ENCODE measurements at regions not wholly inside any gene's neighbourhood (a gene's known extent, or its start where the extent isn't known, plus 50 kb on each side); places are given as distances from the start of the nearest gene placed in this dataset.

DNA sequence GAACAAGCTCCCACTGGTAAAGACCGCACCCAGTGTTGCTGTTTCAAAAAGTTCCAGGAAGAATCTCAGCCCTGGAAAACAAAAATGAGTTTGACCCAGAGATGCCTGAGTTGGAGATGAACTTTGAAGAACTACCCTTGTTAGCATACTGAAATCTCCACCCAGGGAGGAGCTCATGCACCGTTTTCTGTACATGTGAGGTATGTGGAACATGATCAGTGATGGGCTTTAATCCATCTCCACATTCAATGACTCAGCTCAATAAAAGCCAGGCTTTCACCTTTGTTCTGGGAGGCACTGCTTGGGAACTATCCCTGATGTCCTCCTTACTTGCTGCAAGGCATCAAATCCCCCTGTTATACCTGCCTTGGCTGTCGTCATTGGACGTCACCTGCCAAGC lies 279.9 kb downstream of the UQCRFS1 start:
- TF ChIP-seq GABPA (IDR thresholded peaks at IDR 0.05; ENCODE audit: low read depth): no peak
- no peak for TF ChIP-seq REST (IDR thresholded peaks at IDR 0.05; ENCODE audit: insufficient replicate concordance, low read depth)
- no peak for TF ChIP-seq SPI1 (IDR thresholded peaks at IDR 0.05; ENCODE audit: borderline replicate concordance, low read depth)
- no peak for TF ChIP-seq POLR2AphosphoS5 (IDR thresholded peaks at IDR 0.05; ENCODE audit: low read depth)
- TF ChIP-seq, protein P1, sequence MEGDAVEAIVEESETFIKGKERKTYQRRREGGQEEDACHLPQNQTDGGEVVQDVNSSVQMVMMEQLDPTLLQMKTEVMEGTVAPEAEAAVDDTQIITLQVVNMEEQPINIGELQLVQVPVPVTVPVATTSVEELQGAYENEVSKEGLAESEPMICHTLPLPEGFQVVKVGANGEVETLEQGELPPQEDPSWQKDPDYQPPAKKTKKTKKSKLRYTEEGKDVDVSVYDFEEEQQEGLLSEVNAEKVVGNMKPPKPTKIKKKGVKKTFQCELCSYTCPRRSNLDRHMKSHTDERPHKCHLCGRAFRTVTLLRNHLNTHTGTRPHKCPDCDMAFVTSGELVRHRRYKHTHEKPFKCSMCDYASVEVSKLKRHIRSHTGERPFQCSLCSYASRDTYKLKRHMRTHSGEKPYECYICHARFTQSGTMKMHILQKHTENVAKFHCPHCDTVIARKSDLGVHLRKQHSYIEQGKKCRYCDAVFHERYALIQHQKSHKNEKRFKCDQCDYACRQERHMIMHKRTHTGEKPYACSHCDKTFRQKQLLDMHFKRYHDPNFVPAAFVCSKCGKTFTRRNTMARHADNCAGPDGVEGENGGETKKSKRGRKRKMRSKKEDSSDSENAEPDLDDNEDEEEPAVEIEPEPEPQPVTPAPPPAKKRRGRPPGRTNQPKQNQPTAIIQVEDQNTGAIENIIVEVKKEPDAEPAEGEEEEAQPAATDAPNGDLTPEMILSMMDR (IDR thresholded peaks at IDR 0.05; ENCODE audit: insufficient read depth, low read length): no peak
- no peak for DNase-seq (ENCODE audit: low read depth in 1 of 2, low spot score in 1 of 2)
- H3K27me3 ChIP-seq (ENCODE audit: insufficient read depth, poor library complexity, severe bottlenecking): no peaks in the 10 kb centered on the region
- H3K27ac ChIP-seq (replicated peaks): no peak overlapping the region
- no peak overlapping the region for H3K4me3 ChIP-seq (replicated peaks; ENCODE audit: insufficient read depth, low read length)

- Histone ChIP-seq H3K27ac (replicated peaks) (no peak overlapping the region), H3K4me3 (replicated peaks; ENCODE audit: insufficient read depth, low read length) (no peak overlapping the region), H3K27me3 (ENCODE audit: insufficient read depth, poor library complexity, severe bottlenecking) (no peaks in the 10 kb centered on the region)
- TF ChIP-seq SPI1 (IDR thresholded peaks at IDR 0.05; ENCODE audit: borderline replicate concordance, low read depth): no peak
- no peak for TF ChIP-seq GABPA (IDR thresholded peaks at IDR 0.05; ENCODE audit: low read depth)
- TF ChIP-seq REST (IDR thresholded peaks at IDR 0.05; ENCODE audit: insufficient replicate concordance, low read depth): no peak
- TF ChIP-seq, protein P1 (IDR thresholded peaks at IDR 0.05; ENCODE audit: insufficient read depth, low read length): no peak
- TF ChIP-seq POLR2AphosphoS5 (IDR thresholded peaks at IDR 0.05; ENCODE audit: low read depth): no peak
- no peak for DNase-seq (ENCODE audit: low read depth in 1 of 2, low spot score in 1 of 2)
Measured at GRCh38 chr19:28932446-28932845, 280.5 kb downstream of the UQCRFS1 start.

DNA sequence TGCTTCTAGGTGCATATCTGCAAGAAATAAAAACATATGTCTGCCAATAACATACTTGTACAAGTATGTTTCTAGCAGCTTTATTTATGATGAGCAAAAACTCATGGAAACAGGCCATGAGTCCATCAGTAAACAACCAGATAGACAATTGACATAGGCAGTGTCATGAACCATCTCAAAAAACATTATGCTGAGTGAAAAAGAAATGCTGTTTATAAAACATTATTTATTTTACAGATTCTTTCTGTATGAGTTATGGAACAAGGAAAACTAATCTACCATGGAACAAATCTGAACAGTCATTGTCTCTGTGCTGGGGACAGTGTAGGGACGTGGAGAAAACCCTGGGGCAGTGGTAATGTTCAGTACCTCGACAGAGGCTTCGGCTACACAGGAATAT lies 283.9 kb downstream of the UQCRFS1 start:
- Histone ChIP-seq H3K27me3 (ENCODE audit: insufficient read depth, poor library complexity, severe bottlenecking) (no peaks in the 10 kb centered on the region), H3K27ac (replicated peaks) (no peak overlapping the region), H3K4me3 (replicated peaks; ENCODE audit: insufficient read depth, low read length) (no peak overlapping the region)
- TF ChIP-seq SPI1 (IDR thresholded peaks at IDR 0.05; ENCODE audit: borderline replicate concordance, low read depth) (no peak), GABPA (IDR thresholded peaks at IDR 0.05; ENCODE audit: low read depth) (no peak), REST (IDR thresholded peaks at IDR 0.05; ENCODE audit: insufficient replicate concordance, low read depth) (no peak), POLR2AphosphoS5 (IDR thresholded peaks at IDR 0.05; ENCODE audit: low read depth) (no peak)
- TF ChIP-seq, protein P1 (IDR thresholded peaks at IDR 0.05; ENCODE audit: insufficient read depth, low read length): no peak
- DNase-seq (ENCODE audit: low read depth in 1 of 2, low spot score in 1 of 2): no peak
